ENCODE measurements at regions not wholly inside any gene's neighbourhood (a gene's known extent, or its start where the extent isn't known, plus 50 kb on each side); places are given as distances from the start of the nearest gene placed in this dataset.

DNA sequence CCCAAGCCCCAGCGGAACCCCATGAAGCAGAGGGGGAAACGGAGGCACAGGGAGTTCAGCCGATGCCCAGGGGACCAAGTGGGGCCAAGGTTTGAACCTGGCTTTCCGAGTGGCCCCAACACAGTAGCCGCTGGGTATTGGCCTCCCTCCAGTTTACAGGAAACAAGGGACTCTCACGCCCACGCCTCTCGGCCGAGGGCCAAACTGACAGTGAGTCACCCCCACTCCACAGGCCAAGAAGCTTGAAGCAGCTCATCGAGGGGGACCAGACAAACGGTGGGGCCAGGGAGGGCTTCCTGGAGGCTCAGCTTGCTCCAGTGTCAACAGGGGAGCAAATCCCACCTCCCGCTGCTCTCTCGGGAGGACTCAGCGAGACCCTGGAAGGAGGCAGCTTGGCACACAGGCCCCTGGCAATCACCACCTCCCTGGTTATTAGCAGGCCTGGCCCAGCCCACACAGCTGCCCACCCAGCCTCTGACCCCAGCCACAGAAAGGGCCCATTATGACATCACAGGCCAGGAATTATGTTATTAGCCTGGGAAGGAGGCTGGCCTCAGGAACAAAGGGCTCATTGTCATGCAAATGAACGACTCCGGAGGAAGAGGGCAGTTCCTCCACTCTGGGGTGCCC is 54.6 kb downstream of the NCOR2 start:
- Mint-ChIP-seq H3K27me3 (ENCODE audit: insufficient read depth, unreplicated experiment) (no peaks in the 10 kb centered on the region), H3K4me3 (ENCODE audit: unreplicated experiment) (no peak overlapping the region), H3K36me3 (ENCODE audit: insufficient read depth, unreplicated experiment) (peaks cover 35% of the 10 kb centered on the region), H3K27ac (ENCODE audit: unreplicated experiment) (no peak overlapping the region), H3K4me1 (ENCODE audit: low read depth, unreplicated experiment) (peaks cover 15% of the 10 kb centered on the region), H3K9me3 (ENCODE audit: unreplicated experiment) (no peaks in the 10 kb centered on the region)
- Histone ChIP-seq H3K36me3 (ENCODE audit: control insufficient read depth, insufficient read depth, low read length) (peaks cover 3% of the 10 kb centered on the region; the same call in 1 of the 2 replicates), H3K4me1 (peaks cover 15% of the 10 kb centered on the region), H3K9me3 (no peaks in the 10 kb centered on the region), H3K4me3 (ENCODE audit: low read depth, low read length) (no peak overlapping the region), H3K27me3 (replicated peaks; ENCODE audit: control insufficient read depth, insufficient read depth, low read length) (no peaks in the 10 kb centered on the region)
- CTCF ChIA-PET, result no interaction called here
- TF ChIP-seq, protein P1, sequence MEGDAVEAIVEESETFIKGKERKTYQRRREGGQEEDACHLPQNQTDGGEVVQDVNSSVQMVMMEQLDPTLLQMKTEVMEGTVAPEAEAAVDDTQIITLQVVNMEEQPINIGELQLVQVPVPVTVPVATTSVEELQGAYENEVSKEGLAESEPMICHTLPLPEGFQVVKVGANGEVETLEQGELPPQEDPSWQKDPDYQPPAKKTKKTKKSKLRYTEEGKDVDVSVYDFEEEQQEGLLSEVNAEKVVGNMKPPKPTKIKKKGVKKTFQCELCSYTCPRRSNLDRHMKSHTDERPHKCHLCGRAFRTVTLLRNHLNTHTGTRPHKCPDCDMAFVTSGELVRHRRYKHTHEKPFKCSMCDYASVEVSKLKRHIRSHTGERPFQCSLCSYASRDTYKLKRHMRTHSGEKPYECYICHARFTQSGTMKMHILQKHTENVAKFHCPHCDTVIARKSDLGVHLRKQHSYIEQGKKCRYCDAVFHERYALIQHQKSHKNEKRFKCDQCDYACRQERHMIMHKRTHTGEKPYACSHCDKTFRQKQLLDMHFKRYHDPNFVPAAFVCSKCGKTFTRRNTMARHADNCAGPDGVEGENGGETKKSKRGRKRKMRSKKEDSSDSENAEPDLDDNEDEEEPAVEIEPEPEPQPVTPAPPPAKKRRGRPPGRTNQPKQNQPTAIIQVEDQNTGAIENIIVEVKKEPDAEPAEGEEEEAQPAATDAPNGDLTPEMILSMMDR (IDR thresholded peaks at IDR 0.05; ENCODE audit: insufficient read depth in 1 of 2, low read depth in 1 of 2, low read length in 1 of 2, severe bottlenecking in 1 of 2, unreplicated experiment in 1 of 2), result no peak
- intact Hi-C loops (cut with micrococcal nuclease; ENCODE audit: unreplicated experiment), result no loop called here
- no TSS peak for BruUV-seq (replicated peaks)
- POLR2A ChIA-PET, result no interaction called here
- DNase-seq, result peak in 1 of 2 experiments; percentile 50

DNA sequence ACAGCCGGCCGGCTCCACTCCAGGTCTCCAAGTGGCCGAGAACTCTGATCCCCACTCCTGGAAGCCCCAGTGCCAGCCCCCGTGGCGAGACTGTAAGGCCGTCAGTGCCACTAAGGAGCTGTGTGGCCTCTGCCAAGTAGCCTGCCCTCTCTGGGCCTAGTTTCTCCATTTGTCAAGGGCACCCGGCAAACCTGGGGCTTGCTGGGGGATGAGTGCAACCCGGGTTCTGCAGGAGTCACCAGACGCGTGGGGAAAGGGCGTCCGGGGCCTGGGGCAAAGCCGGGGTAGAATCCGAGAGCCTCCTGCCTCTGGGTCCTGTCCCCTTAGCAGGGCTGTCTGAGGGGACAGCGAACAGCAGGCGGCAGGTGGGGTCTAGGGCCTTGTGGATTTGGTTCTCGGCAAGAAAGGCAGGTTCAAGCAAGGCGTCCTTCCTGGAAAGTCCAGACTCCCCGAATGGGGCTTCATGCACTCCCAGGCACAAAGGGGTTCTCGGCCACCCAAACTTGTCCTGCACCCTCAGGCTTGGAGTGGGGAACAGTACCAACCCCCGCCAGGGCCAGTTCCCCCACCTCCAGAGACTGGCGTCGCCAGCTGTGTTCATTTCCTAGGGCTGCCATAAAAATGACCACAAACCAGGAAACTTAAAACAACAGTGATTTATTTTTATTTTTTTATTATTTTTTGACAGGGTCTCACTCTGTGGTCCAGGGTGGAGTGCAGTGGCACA is 56.0 kb downstream of the NCOR2 start:
- no peaks in the 10 kb centered on the region for H3K27me3 ChIP-seq (replicated peaks; ENCODE audit: control insufficient read depth, insufficient read depth, low read length)
- Mint-ChIP-seq H3K4me1 (ENCODE audit: low read depth, unreplicated experiment) (peaks cover 15% of the 10 kb centered on the region), H3K27ac (ENCODE audit: unreplicated experiment) (peak overlapping the region; percentile 75), H3K36me3 (ENCODE audit: insufficient read depth, unreplicated experiment) (peaks cover 35% of the 10 kb centered on the region), H3K4me3 (ENCODE audit: unreplicated experiment) (no peak overlapping the region), H3K9me3 (ENCODE audit: unreplicated experiment) (no peaks in the 10 kb centered on the region), H3K27me3 (ENCODE audit: insufficient read depth, unreplicated experiment) (no peaks in the 10 kb centered on the region)
- TF ChIP-seq, protein P1 (IDR thresholded peaks at IDR 0.05; ENCODE audit: insufficient read depth in 1 of 2, low read depth in 1 of 2, low read length in 1 of 2, severe bottlenecking in 1 of 2, unreplicated experiment in 1 of 2), result no peak
- ChIA-PET CTCF (interaction anchor here (0.5 kb wide), 1 partner anchor 334 kb away, joined by 3 read pairs; no protein-coding TSS in a partner anchor), POLR2A (no interaction called here)
- no TSS peak for BruUV-seq (replicated peaks)
- H3K4me1 ChIP-seq, result peaks cover 15% of the 10 kb centered on the region
- no peak overlapping the region for H3K4me3 ChIP-seq (ENCODE audit: low read depth, low read length)
- H3K9me3 ChIP-seq, result no peaks in the 10 kb centered on the region
- intact Hi-C loops (cut with micrococcal nuclease; ENCODE audit: unreplicated experiment), result no loop called here
- no peak for DNase-seq
- peaks cover 3% of the 10 kb centered on the region; the same call in 1 of the 2 replicates for H3K36me3 ChIP-seq (ENCODE audit: control insufficient read depth, insufficient read depth, low read length)

DNA sequence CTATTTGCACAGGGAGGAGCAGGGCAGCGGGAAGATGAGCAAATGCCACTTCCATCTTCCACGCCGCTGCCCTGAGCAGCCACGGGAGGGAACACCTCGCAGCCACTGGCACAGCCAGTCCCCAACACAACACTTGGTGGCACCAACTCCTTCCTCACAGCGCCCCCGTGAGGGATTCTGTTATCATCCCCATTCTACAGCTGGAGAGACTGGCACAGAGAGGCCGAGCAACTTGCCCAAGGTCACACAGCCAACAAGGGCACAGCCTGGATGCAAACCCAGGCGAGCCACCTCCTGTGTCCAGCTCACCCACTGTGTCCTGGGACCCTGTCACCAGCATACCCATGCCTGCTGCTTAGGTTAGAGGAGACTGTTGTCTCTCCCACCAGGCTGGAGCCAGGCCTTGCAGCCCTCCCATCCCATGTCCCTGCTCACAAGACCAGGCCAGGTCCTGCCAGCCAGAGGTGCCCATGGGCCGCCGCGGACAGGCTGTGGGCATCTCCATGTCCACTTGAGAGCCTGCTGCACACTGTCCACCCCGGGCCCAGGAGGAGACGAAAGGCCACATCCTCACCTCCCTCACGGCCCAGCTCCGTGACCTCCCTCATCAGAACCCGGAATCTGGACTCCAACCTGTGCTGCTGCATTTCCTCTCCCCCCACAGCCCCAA is 57.0 kb downstream of the NCOR2 start:
- Histone ChIP-seq H3K4me1 (peaks cover 15% of the 10 kb centered on the region), H3K4me3 (ENCODE audit: low read depth, low read length) (no peak overlapping the region), H3K27me3 (replicated peaks; ENCODE audit: control insufficient read depth, insufficient read depth, low read length) (no peaks in the 10 kb centered on the region), H3K36me3 (ENCODE audit: control insufficient read depth, insufficient read depth, low read length) (peaks cover under 1% of the 10 kb centered on the region; the same call in 1 of the 2 replicates), H3K9me3 (no peaks in the 10 kb centered on the region)
- Mint-ChIP-seq H3K9me3 (ENCODE audit: unreplicated experiment) (no peaks in the 10 kb centered on the region), H3K4me1 (ENCODE audit: low read depth, unreplicated experiment) (peaks cover 15% of the 10 kb centered on the region), H3K27ac (ENCODE audit: unreplicated experiment) (peak overlapping the region; percentile 75), H3K27me3 (ENCODE audit: insufficient read depth, unreplicated experiment) (no peaks in the 10 kb centered on the region), H3K36me3 (ENCODE audit: insufficient read depth, unreplicated experiment) (peaks cover 30% of the 10 kb centered on the region), H3K4me3 (ENCODE audit: unreplicated experiment) (no peak overlapping the region)
- no TSS peak for BruUV-seq (replicated peaks)
- POLR2A ChIA-PET, result no interaction called here
- intact Hi-C loops (cut with micrococcal nuclease; ENCODE audit: unreplicated experiment), result no loop called here
- TF ChIP-seq, protein P1 (IDR thresholded peaks at IDR 0.05; ENCODE audit: insufficient read depth in 1 of 2, low read depth in 1 of 2, low read length in 1 of 2, severe bottlenecking in 1 of 2, unreplicated experiment in 1 of 2), result no peak
- no peak for DNase-seq
- CTCF ChIA-PET, result no interaction called here

Data from Caco-2 (cell line).